ENCODE measurements at regions not wholly inside any gene's neighbourhood (a gene's known extent, or its start where the extent isn't known, plus 50 kb on each side); places are given as distances from the start of the nearest gene placed in this dataset.

GRCh38 chr16:80104401-80104800, 436.4 kb upstream of the DYNLRB2 start:
- TF ChIP-seq CTCF (IDR thresholded peaks at IDR 0.05) (no peak), POLR2A (IDR thresholded peaks at IDR 0.05) (no peak), EP300 (IDR thresholded peaks at IDR 0.05) (no peak)
- Histone ChIP-seq H3K36me3 (no peaks in the 10 kb centered on the region), H3K9me3 (peaks cover 0 to 6% (median 0%) of the 10 kb centered on the region in 4 donors), H3K4me1 (no peaks in the 10 kb centered on the region), H3K27me3 (no peaks in the 10 kb centered on the region), H3K4me3 (no peak overlapping the region), H3K27ac (no peak overlapping the region)
- 70 to 75% methylated on average over 3 of the region's 3 CpGs for WGBS, 2 donors
- no peak for DNase-seq (ENCODE audit: low spot score in 2 of 2)

GRCh38 chr16:80103463-80103862, 437.3 kb upstream of the DYNLRB2 start:
- Histone ChIP-seq H3K9me3 (peaks cover 0 to 6% (median 0%) of the 10 kb centered on the region in 4 donors), H3K36me3 (no peaks in the 10 kb centered on the region), H3K4me1 (no peaks in the 10 kb centered on the region), H3K4me3 (no peak overlapping the region), H3K27ac (no peak overlapping the region), H3K27me3 (no peaks in the 10 kb centered on the region)
- TF ChIP-seq POLR2A (IDR thresholded peaks at IDR 0.05) (no peak), EP300 (IDR thresholded peaks at IDR 0.05) (no peak), CTCF (IDR thresholded peaks at IDR 0.05) (no peak)
- 89 to 95% methylated on average over 7 of the region's 7 CpGs for WGBS, 2 donors
- no peak for DNase-seq (ENCODE audit: low spot score in 2 of 2)

GRCh38 chr16:80100846-80101451, 439.8 kb upstream of the DYNLRB2 start:
- DNase-seq (ENCODE audit: low spot score in 2 of 2): no peak
- Histone ChIP-seq H3K9me3 (peaks cover 0 to 19% (median 3%) of the 10 kb centered on the region in 4 donors), H3K4me3 (no peak overlapping the region), H3K27me3 (no peaks in the 10 kb centered on the region), H3K4me1 (no peaks in the 10 kb centered on the region), H3K36me3 (no peaks in the 10 kb centered on the region), H3K27ac (no peak overlapping the region)
- TF ChIP-seq POLR2A (IDR thresholded peaks at IDR 0.05) (no peak), EP300 (IDR thresholded peaks at IDR 0.05) (no peak), CTCF (IDR thresholded peaks at IDR 0.05) (no peak)

GRCh38 chr16:80100186-80100585, 440.6 kb upstream of the DYNLRB2 start:
- Histone ChIP-seq H3K36me3 (no peaks in the 10 kb centered on the region), H3K4me1 (no peaks in the 10 kb centered on the region), H3K27ac (no peak overlapping the region), H3K27me3 (no peaks in the 10 kb centered on the region), H3K9me3 (peaks cover 0 to 19% (median 3%) of the 10 kb centered on the region in 4 donors), H3K4me3 (no peak overlapping the region)
- no peak for DNase-seq (ENCODE audit: low spot score in 2 of 2)
- TF ChIP-seq CTCF (IDR thresholded peaks at IDR 0.05) (no peak), EP300 (IDR thresholded peaks at IDR 0.05) (no peak), POLR2A (IDR thresholded peaks at IDR 0.05) (no peak)

- DNase-seq (ENCODE audit: low spot score in 2 of 2): no peak
- no peak overlapping the region for H3K4me3 ChIP-seq
- peaks cover 0 to 19% (median 3%) of the 10 kb centered on the region in 4 donors for H3K9me3 ChIP-seq
- 55 to 85% methylated on average over 1 of the region's 1 CpG for WGBS, 2 donors
- no peak overlapping the region for H3K27ac ChIP-seq
- H3K36me3 ChIP-seq: no peaks in the 10 kb centered on the region
- no peaks in the 10 kb centered on the region for H3K4me1 ChIP-seq
- no peaks in the 10 kb centered on the region for H3K27me3 ChIP-seq
- TF ChIP-seq EP300 (IDR thresholded peaks at IDR 0.05) (no peak), CTCF (IDR thresholded peaks at IDR 0.05) (no peak), POLR2A (IDR thresholded peaks at IDR 0.05) (no peak)
Measured at GRCh38 chr16:80097098-80097497, 443.7 kb upstream of the DYNLRB2 start.
